ENCODE measurements at regions not wholly inside any gene's neighbourhood (a gene's known extent, or its start where the extent isn't known, plus 50 kb on each side); places are given as distances from the start of the nearest gene placed in this dataset.

- no peak overlapping the region for H3K27ac ChIP-seq (ENCODE audit: low read depth, low read length)
- no peak overlapping the region for H3K9ac ChIP-seq (ENCODE audit: low read length in 5 of 5)
- no peaks in the 10 kb centered on the region for H3K9me3 ChIP-seq (ENCODE audit: control insufficient read depth in 5 of 5, low read length in 5 of 5)
- no peak overlapping the region for H3K4me3 ChIP-seq (ENCODE audit: low read depth in 1 of 5, low read length in 5 of 5)
- no peaks in the 10 kb centered on the region for H3K36me3 ChIP-seq (ENCODE audit: control insufficient read depth in 5 of 5, insufficient read depth in 5 of 5, low read length in 5 of 5)
- H3K4me1 ChIP-seq (ENCODE audit: control insufficient read depth in 5 of 5, insufficient read depth in 5 of 5, low read length in 5 of 5), result peaks cover 0 to 13% (median 0%) of the 10 kb centered on the region in 5 donors
- H3K27me3 ChIP-seq (ENCODE audit: control insufficient read depth in 5 of 5, insufficient read depth in 4 of 5, low read length in 5 of 5), result no peaks in the 10 kb centered on the region
Measured at GRCh38 chr10:108082596-108082995, 918.1 kb upstream of the SORCS1 start.

- no peak overlapping the region for H3K27ac ChIP-seq (ENCODE audit: low read depth, low read length)
- no peak overlapping the region for H3K9ac ChIP-seq (ENCODE audit: low read length in 5 of 5)
- H3K27me3 ChIP-seq (ENCODE audit: control insufficient read depth in 5 of 5, insufficient read depth in 4 of 5, low read length in 5 of 5), result no peaks in the 10 kb centered on the region
- H3K36me3 ChIP-seq (ENCODE audit: control insufficient read depth in 5 of 5, insufficient read depth in 5 of 5, low read length in 5 of 5), result no peaks in the 10 kb centered on the region
- H3K4me3 ChIP-seq (ENCODE audit: low read depth in 1 of 5, low read length in 5 of 5), result no peak overlapping the region
- H3K4me1 ChIP-seq (ENCODE audit: control insufficient read depth in 5 of 5, insufficient read depth in 5 of 5, low read length in 5 of 5), result peaks cover 0 to 4% (median 0%) of the 10 kb centered on the region in 5 donors
- H3K9me3 ChIP-seq (ENCODE audit: control insufficient read depth in 5 of 5, low read length in 5 of 5), result no peaks in the 10 kb centered on the region
Measured at GRCh38 chr10:108078263-108078662, 913.8 kb upstream of the SORCS1 start.

- no peak overlapping the region for H3K9ac ChIP-seq (ENCODE audit: low read length in 5 of 5)
Measured at GRCh38 chr10:108072466-108072865, 908.0 kb upstream of the SORCS1 start.

DNA sequence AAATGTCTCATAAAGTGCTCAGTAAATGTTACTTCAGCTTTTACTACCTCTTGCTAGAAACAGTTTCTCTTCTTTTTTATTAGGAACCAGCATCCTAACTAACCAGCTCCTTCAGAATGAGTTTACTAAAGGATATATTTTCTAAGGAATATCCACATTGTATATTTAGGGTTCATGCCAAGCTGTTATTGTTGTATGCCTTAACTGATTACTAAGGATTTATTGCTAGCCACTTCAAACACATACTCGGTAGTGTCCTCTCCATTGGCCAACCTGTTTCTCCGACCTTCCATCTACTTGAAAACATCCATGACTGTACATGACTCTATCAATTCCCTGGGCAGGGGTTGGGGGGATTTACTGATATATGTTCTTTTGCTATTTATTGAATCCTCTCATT is 906.3 kb upstream of the SORCS1 start:
- Histone ChIP-seq H3K9ac (ENCODE audit: low read length in 5 of 5) (no peak overlapping the region), H3K9me3 (ENCODE audit: control insufficient read depth in 5 of 5, low read length in 5 of 5) (no peaks in the 10 kb centered on the region), H3K27ac (ENCODE audit: low read depth, low read length) (no peak overlapping the region), H3K36me3 (ENCODE audit: control insufficient read depth in 5 of 5, insufficient read depth in 5 of 5, low read length in 5 of 5) (no peaks in the 10 kb centered on the region), H3K4me1 (ENCODE audit: control insufficient read depth in 5 of 5, insufficient read depth in 5 of 5, low read length in 5 of 5) (no peaks in the 10 kb centered on the region), H3K4me3 (ENCODE audit: low read depth in 1 of 5, low read length in 5 of 5) (no peak overlapping the region), H3K27me3 (ENCODE audit: control insufficient read depth in 5 of 5, insufficient read depth in 4 of 5, low read length in 5 of 5) (no peaks in the 10 kb centered on the region)

More at GRCh38 chr10:108072466-108072865, 908.0 kb upstream of the SORCS1 start:
- no peak overlapping the region for H3K4me3 ChIP-seq (ENCODE audit: low read depth in 1 of 5, low read length in 5 of 5)
- H3K9me3 ChIP-seq (ENCODE audit: control insufficient read depth in 5 of 5, low read length in 5 of 5), result no peaks in the 10 kb centered on the region
- no peaks in the 10 kb centered on the region for H3K27me3 ChIP-seq (ENCODE audit: control insufficient read depth in 5 of 5, insufficient read depth in 4 of 5, low read length in 5 of 5)
- H3K36me3 ChIP-seq (ENCODE audit: control insufficient read depth in 5 of 5, insufficient read depth in 5 of 5, low read length in 5 of 5), result no peaks in the 10 kb centered on the region
- H3K4me1 ChIP-seq (ENCODE audit: control insufficient read depth in 5 of 5, insufficient read depth in 5 of 5, low read length in 5 of 5), result no peaks in the 10 kb centered on the region
- H3K27ac ChIP-seq (ENCODE audit: low read depth, low read length), result no peak overlapping the region

GRCh38 chr10:108069096-108069495 is 904.6 kb upstream of the SORCS1 start:
- H3K9me3 ChIP-seq (ENCODE audit: control insufficient read depth in 5 of 5, low read length in 5 of 5), result no peaks in the 10 kb centered on the region
- H3K36me3 ChIP-seq (ENCODE audit: control insufficient read depth in 5 of 5, insufficient read depth in 5 of 5, low read length in 5 of 5), result no peaks in the 10 kb centered on the region
- H3K4me1 ChIP-seq (ENCODE audit: control insufficient read depth in 5 of 5, insufficient read depth in 5 of 5, low read length in 5 of 5), result no peaks in the 10 kb centered on the region

DNA sequence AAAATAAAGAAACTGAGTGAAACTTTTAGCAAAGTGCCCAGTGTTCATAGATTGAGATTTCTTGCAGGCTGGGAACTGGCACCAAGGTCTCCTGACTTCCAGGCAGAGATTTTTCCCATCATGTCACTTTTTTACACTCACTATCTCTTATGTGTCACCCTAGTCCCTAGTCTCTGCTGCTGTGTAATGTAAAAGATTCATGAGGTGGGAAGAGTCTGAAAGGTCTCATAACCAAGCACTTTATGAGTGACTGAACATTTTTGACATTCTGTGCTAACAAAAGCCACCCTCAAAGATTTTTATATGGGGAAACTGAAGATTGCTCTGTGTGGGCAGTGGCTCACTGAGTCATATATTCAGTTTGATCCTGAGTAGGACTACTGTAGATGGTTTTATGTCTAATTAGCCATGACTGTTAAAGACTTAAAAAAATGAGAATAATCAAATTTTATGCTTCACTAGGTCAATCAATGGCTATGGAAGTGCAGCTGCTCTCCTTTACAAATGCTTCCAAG is 900.3 kb upstream of the SORCS1 start:
- Histone ChIP-seq H3K27ac (ENCODE audit: low read depth, low read length) (no peak overlapping the region), H3K4me3 (ENCODE audit: low read depth in 1 of 5, low read length in 5 of 5) (no peak overlapping the region), H3K36me3 (ENCODE audit: control insufficient read depth in 5 of 5, insufficient read depth in 5 of 5, low read length in 5 of 5) (no peaks in the 10 kb centered on the region), H3K4me1 (ENCODE audit: control insufficient read depth in 5 of 5, insufficient read depth in 5 of 5, low read length in 5 of 5) (no peaks in the 10 kb centered on the region), H3K9ac (ENCODE audit: low read length in 5 of 5) (no peak overlapping the region), H3K27me3 (ENCODE audit: control insufficient read depth in 5 of 5, insufficient read depth in 4 of 5, low read length in 5 of 5) (no peaks in the 10 kb centered on the region), H3K9me3 (ENCODE audit: control insufficient read depth in 5 of 5, low read length in 5 of 5) (no peaks in the 10 kb centered on the region)

More at GRCh38 chr10:108069096-108069495, 904.6 kb upstream of the SORCS1 start:
- Histone ChIP-seq H3K9ac (ENCODE audit: low read length in 5 of 5) (no peak overlapping the region), H3K27ac (ENCODE audit: low read depth, low read length) (no peak overlapping the region), H3K27me3 (ENCODE audit: control insufficient read depth in 5 of 5, insufficient read depth in 4 of 5, low read length in 5 of 5) (no peaks in the 10 kb centered on the region), H3K4me3 (ENCODE audit: low read depth in 1 of 5, low read length in 5 of 5) (no peak overlapping the region)

GRCh38 chr10:108060246-108060645 is 895.7 kb upstream of the SORCS1 start:
- H3K9me3 ChIP-seq (ENCODE audit: control insufficient read depth in 5 of 5, low read length in 5 of 5), result no peaks in the 10 kb centered on the region
- no peaks in the 10 kb centered on the region for H3K36me3 ChIP-seq (ENCODE audit: control insufficient read depth in 5 of 5, insufficient read depth in 5 of 5, low read length in 5 of 5)
- no peak overlapping the region for H3K4me3 ChIP-seq (ENCODE audit: low read depth in 1 of 5, low read length in 5 of 5)
- no peaks in the 10 kb centered on the region for H3K4me1 ChIP-seq (ENCODE audit: control insufficient read depth in 5 of 5, insufficient read depth in 5 of 5, low read length in 5 of 5)
- no peak overlapping the region for H3K9ac ChIP-seq (ENCODE audit: low read length in 5 of 5)
- H3K27ac ChIP-seq (ENCODE audit: low read depth, low read length), result no peak overlapping the region
- H3K27me3 ChIP-seq (ENCODE audit: control insufficient read depth in 5 of 5, insufficient read depth in 4 of 5, low read length in 5 of 5), result no peaks in the 10 kb centered on the region

DNA sequence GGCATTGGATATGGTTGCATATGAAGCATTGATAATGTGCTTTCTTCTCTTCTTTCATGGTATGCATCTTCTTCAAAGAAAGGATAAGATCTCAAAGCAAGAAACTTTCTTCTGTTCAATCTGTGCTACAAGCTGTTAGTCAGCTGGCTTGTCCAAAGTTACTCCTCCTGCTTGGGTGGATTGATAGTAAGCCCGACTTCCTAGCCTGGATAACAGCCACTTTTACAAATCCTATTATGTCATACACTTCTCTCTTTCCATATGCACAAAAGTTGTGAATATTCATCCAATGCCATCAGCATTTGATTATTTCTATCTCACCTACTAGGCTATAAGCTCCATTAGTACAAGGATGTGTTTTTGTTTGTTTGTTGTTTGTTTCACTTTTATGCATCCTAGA is 891.0 kb upstream of the SORCS1 start:
- Histone ChIP-seq H3K9me3 (ENCODE audit: control insufficient read depth in 5 of 5, low read length in 5 of 5) (no peaks in the 10 kb centered on the region), H3K4me3 (ENCODE audit: low read depth in 1 of 5, low read length in 5 of 5) (no peak overlapping the region), H3K4me1 (ENCODE audit: control insufficient read depth in 5 of 5, insufficient read depth in 5 of 5, low read length in 5 of 5) (no peaks in the 10 kb centered on the region), H3K27ac (ENCODE audit: low read depth, low read length) (no peak overlapping the region), H3K36me3 (ENCODE audit: control insufficient read depth in 5 of 5, insufficient read depth in 5 of 5, low read length in 5 of 5) (no peaks in the 10 kb centered on the region), H3K27me3 (ENCODE audit: control insufficient read depth in 5 of 5, insufficient read depth in 4 of 5, low read length in 5 of 5) (no peaks in the 10 kb centered on the region), H3K9ac (ENCODE audit: low read length in 5 of 5) (no peak overlapping the region)

DNA sequence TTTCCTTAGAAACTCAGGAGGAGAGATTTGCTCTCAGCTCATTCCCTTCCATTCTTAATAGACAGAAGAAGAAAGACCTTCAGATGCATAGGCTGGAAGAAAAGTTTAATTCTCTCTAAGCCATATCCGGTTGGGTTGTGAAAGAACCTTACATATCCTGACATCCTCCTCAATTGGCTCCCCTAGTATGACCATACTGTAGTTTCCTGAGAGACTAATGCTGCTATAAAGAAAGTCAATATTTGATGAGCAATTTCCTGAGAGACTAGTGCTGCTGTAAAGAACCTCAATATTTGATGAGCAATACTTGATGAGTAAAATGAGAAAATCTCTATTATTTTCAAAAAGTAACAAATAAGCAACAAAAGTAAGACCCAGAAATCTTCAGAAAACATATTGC is 888.5 kb upstream of the SORCS1 start:
- no peak overlapping the region for H3K4me3 ChIP-seq (ENCODE audit: low read depth in 1 of 5, low read length in 5 of 5)
- no peaks in the 10 kb centered on the region for H3K36me3 ChIP-seq (ENCODE audit: control insufficient read depth in 5 of 5, insufficient read depth in 5 of 5, low read length in 5 of 5)
- no peaks in the 10 kb centered on the region for H3K4me1 ChIP-seq (ENCODE audit: control insufficient read depth in 5 of 5, insufficient read depth in 5 of 5, low read length in 5 of 5)
- H3K27ac ChIP-seq (ENCODE audit: low read depth, low read length), result no peak overlapping the region
- H3K9ac ChIP-seq (ENCODE audit: low read length in 5 of 5), result no peak overlapping the region
- no peaks in the 10 kb centered on the region for H3K9me3 ChIP-seq (ENCODE audit: control insufficient read depth in 5 of 5, low read length in 5 of 5)
- no peaks in the 10 kb centered on the region for H3K27me3 ChIP-seq (ENCODE audit: control insufficient read depth in 5 of 5, insufficient read depth in 4 of 5, low read length in 5 of 5)

DNA sequence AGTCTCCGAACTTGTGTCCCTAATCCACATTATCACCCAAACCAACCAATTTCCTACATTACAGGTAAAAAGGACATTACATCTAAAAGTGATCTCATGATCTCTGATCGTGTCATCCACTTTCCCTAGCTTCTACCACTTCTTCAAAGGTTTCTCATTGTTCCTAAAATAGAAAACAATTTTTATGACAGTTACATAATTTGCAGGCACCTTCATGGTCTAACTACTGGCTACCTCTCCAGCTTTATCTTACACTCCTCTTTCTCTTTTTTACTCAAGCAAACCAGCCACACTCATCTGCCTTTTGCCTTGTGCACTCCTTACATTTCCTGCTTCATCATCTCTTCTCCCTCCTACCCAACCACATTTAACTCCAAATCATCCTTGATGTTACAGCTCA is 886.7 kb upstream of the SORCS1 start:
- Histone ChIP-seq H3K4me3 (ENCODE audit: low read depth in 1 of 5, low read length in 5 of 5) (no peak overlapping the region), H3K27ac (ENCODE audit: low read depth, low read length) (no peak overlapping the region), H3K27me3 (ENCODE audit: control insufficient read depth in 5 of 5, insufficient read depth in 4 of 5, low read length in 5 of 5) (no peaks in the 10 kb centered on the region), H3K9ac (ENCODE audit: low read length in 5 of 5) (no peak overlapping the region), H3K4me1 (ENCODE audit: control insufficient read depth in 5 of 5, insufficient read depth in 5 of 5, low read length in 5 of 5) (no peaks in the 10 kb centered on the region), H3K36me3 (ENCODE audit: control insufficient read depth in 5 of 5, insufficient read depth in 5 of 5, low read length in 5 of 5) (no peaks in the 10 kb centered on the region), H3K9me3 (ENCODE audit: control insufficient read depth in 5 of 5, low read length in 5 of 5) (no peaks in the 10 kb centered on the region)

DNA sequence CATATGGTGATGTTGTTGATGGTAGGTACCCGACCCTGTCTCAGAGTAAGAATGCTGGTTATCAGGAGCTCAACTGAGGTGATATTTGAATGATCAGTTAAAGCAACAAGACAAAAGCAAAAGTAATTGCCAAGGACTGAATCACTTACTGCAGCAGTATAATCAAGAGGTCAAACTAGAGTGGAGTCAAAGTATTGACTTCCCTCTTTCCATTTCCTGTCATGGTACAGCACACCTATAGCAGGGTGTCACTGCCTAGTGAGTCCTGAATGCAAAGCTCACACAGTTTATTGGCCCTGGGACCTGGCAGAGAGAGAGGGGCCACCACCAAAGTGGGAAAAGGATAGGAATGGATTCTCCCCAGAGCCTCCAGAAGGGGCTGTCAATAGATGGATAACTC is 886.1 kb upstream of the SORCS1 start:
- Histone ChIP-seq H3K9ac (ENCODE audit: low read length in 5 of 5) (no peak overlapping the region), H3K4me1 (ENCODE audit: control insufficient read depth in 5 of 5, insufficient read depth in 5 of 5, low read length in 5 of 5) (no peaks in the 10 kb centered on the region), H3K27ac (ENCODE audit: low read depth, low read length) (no peak overlapping the region), H3K9me3 (ENCODE audit: control insufficient read depth in 5 of 5, low read length in 5 of 5) (no peaks in the 10 kb centered on the region), H3K36me3 (ENCODE audit: control insufficient read depth in 5 of 5, insufficient read depth in 5 of 5, low read length in 5 of 5) (no peaks in the 10 kb centered on the region), H3K27me3 (ENCODE audit: control insufficient read depth in 5 of 5, insufficient read depth in 4 of 5, low read length in 5 of 5) (no peaks in the 10 kb centered on the region), H3K4me3 (ENCODE audit: low read depth in 1 of 5, low read length in 5 of 5) (no peak overlapping the region)
